ENCODE measurements at regions not wholly inside any gene's neighbourhood (a gene's known extent, or its start where the extent isn't known, plus 50 kb on each side); places are given as distances from the start of the nearest gene placed in this dataset.
A peak's percentile ranks its signal among the peaks of the same experiment; 100 is the strongest.
"Not testable (repeated sequence)": the region's sequence is repeated elsewhere in the genome, so short reads cannot be mapped to it uniquely, and the experiment has no call there.

- no peaks in the 10 kb centered on the region for H3K27me3 ChIP-seq
- no peak for TF ChIP-seq EP300 (IDR thresholded peaks at IDR 0.05)
- no peak for TF ChIP-seq POLR2A (IDR thresholded peaks at IDR 0.05)
- TF ChIP-seq POLR2AphosphoS5 (IDR thresholded peaks at IDR 0.05), result no peak
- TF ChIP-seq CTCF (IDR thresholded peaks at IDR 0.05), result no peak
- H3K36me3 ChIP-seq, result no peaks in the 10 kb centered on the region
- H3K4me3 ChIP-seq, result no peak overlapping the region
- intact Hi-C loops (cut with DNase I; ENCODE audit: low total_unique reads), result no loop called here
- WGBS, 5 donors, result 69 to 75% (median 72%) methylated on average over 9 of the region's 9 CpGs
- no peak overlapping the region for H3K27ac ChIP-seq
- DNase-seq, result peak in 1 of 2 donors; percentile 15
- peaks cover under 1 to 16% (median 11%) of the 10 kb centered on the region in 4 donors for H3K4me1 ChIP-seq
- peaks cover 0 to 7% (median 3%) of the 10 kb centered on the region in 4 donors for H3K9me3 ChIP-seq
These were observed 91.0 kb downstream of the CPN2 start for GRCh38 chr3:194259982-194260766.

- no peak overlapping the region for H3K27ac ChIP-seq
- TF ChIP-seq EP300 (IDR thresholded peaks at IDR 0.05) (no peak), POLR2A (IDR thresholded peaks at IDR 0.05) (no peak), CTCF (IDR thresholded peaks at IDR 0.05) (no peak), POLR2AphosphoS5 (IDR thresholded peaks at IDR 0.05) (no peak)
- no peaks in the 10 kb centered on the region for H3K27me3 ChIP-seq
- peak in 1 of 2 donors; percentile 15 for DNase-seq
- H3K36me3 ChIP-seq, result no peaks in the 10 kb centered on the region
- H3K9me3 ChIP-seq, result peaks cover 0 to 7% (median 3%) of the 10 kb centered on the region in 4 donors
- no peak overlapping the region for H3K4me3 ChIP-seq
- WGBS, 5 donors, result 63 to 88% (median 86%) methylated on average over 6 of the region's 6 CpGs
- peaks cover 8 to 19% (median 14%) of the 10 kb centered on the region in 4 donors for H3K4me1 ChIP-seq
- intact Hi-C loops (cut with DNase I; ENCODE audit: low total_unique reads), result no loop called here
These were observed 89.5 kb downstream of the CPN2 start for GRCh38 chr3:194261581-194262063.

- Histone ChIP-seq H3K4me3 (no peak overlapping the region), H3K27ac (no peak overlapping the region), H3K9me3 (peaks cover 0 to 7% (median 3%) of the 10 kb centered on the region in 4 donors), H3K4me1 (peaks cover 8 to 22% (median 16%) of the 10 kb centered on the region in 4 donors), H3K36me3 (no peaks in the 10 kb centered on the region), H3K27me3 (no peaks in the 10 kb centered on the region)
- WGBS, 5 donors, result 76 to 87% (median 83%) methylated on average over 10 of the region's 10 CpGs
- intact Hi-C loops (cut with DNase I; ENCODE audit: low total_unique reads), result no loop called here
- TF ChIP-seq POLR2AphosphoS5 (IDR thresholded peaks at IDR 0.05), result no peak
- TF ChIP-seq POLR2A (IDR thresholded peaks at IDR 0.05), result no peak
- no peak for TF ChIP-seq EP300 (IDR thresholded peaks at IDR 0.05)
- no peak for TF ChIP-seq CTCF (IDR thresholded peaks at IDR 0.05)
- DNase-seq, result no peak
These were observed 88.8 kb downstream of the CPN2 start for GRCh38 chr3:194262176-194262924.

GRCh38 chr3:194262925-194263305, 88.2 kb downstream of the CPN2 start:
- H3K4me3 ChIP-seq, result no peak overlapping the region
- H3K27me3 ChIP-seq, result no peaks in the 10 kb centered on the region
- no peaks in the 10 kb centered on the region for H3K36me3 ChIP-seq
- WGBS, 5 donors, result 92 to 99% (median 95%) methylated on average over 5 of the region's 5 CpGs
- H3K27ac ChIP-seq, result no peak overlapping the region
- intact Hi-C loops (cut with DNase I; ENCODE audit: low total_unique reads), result no loop called here
- no peak for TF ChIP-seq POLR2AphosphoS5 (IDR thresholded peaks at IDR 0.05)
- no peak for TF ChIP-seq CTCF (IDR thresholded peaks at IDR 0.05)
- TF ChIP-seq POLR2A (IDR thresholded peaks at IDR 0.05), result no peak
- no peak for TF ChIP-seq EP300 (IDR thresholded peaks at IDR 0.05)
- H3K4me1 ChIP-seq, result peaks cover 8 to 22% (median 16%) of the 10 kb centered on the region in 4 donors
- H3K9me3 ChIP-seq, result peaks cover 0 to 5% (median 3%) of the 10 kb centered on the region in 4 donors
- DNase-seq, result no peak

- DNase-seq, result peak in 1 of 2 donors; percentile 14
- H3K4me3 ChIP-seq, result not testable (repeated sequence)
- H3K27ac ChIP-seq, result peak overlapping the region; percentile 10 to 76 (median 28)
These were observed 86.3 kb downstream of the CPN2 start for GRCh38 chr3:194264631-194265504.

More at GRCh38 chr3:194264631-194265504, 86.3 kb downstream of the CPN2 start:
- intact Hi-C loops (cut with DNase I; ENCODE audit: low total_unique reads); H3K27me3 ChIP-seq; H3K9me3 ChIP-seq; H3K36me3 ChIP-seq: not testable (repeated sequence)
- WGBS, 5 donors, result 75 to 86% (median 82%) methylated on average over 17 to 37 of the region's 37 CpGs
- H3K4me1 ChIP-seq, result peaks cover 14 to 33% (median 22%) of the 10 kb centered on the region in 4 donors
